ENCODE measurements at regions not wholly inside any gene's neighbourhood (a gene's known extent, or its start where the extent isn't known, plus 50 kb on each side); places are given as distances from the start of the nearest gene placed in this dataset.

- no peak for TF ChIP-seq CTCF (IDR thresholded peaks at IDR 0.05; ENCODE audit: insufficient read depth, missing control alignments)
- FAIRE-seq (no peak), DNase-seq (ENCODE audit: insufficient read length, low spot score) (no peak)
Measured at GRCh38 chr1:23609971-23610370, 50.7 kb upstream of the ID3 start.
